Erythroblast (primary cell): ENCODE measurements at regions not wholly inside any gene's neighbourhood (a gene's known extent, or its start where the extent isn't known, plus 50 kb on each side); places are given as distances from the start of the nearest gene placed in this dataset.
A peak's percentile ranks its signal among the peaks of the same experiment; 100 is the strongest.

Experiments used
- DNase-seq, 2 experiments: peaks; one replicate each; lab custom pipeline; 2025; lab: John Stamatoyannopoulos, UW
- GATA1 ChIP-seq: IDR thresholded peaks from 2 replicates; pipeline ENCODE4 v1.6.1; 2011; ENCODE audit warnings: low read depth, mild to moderate bottlenecking, control low read depth, low read length, moderate library complexity
- POLR2A ChIP-seq: IDR thresholded peaks from 2 replicates; pipeline ENCODE4 v1.6.1; 2011; ENCODE audit warnings: mild to moderate bottlenecking, low read length

DNA sequence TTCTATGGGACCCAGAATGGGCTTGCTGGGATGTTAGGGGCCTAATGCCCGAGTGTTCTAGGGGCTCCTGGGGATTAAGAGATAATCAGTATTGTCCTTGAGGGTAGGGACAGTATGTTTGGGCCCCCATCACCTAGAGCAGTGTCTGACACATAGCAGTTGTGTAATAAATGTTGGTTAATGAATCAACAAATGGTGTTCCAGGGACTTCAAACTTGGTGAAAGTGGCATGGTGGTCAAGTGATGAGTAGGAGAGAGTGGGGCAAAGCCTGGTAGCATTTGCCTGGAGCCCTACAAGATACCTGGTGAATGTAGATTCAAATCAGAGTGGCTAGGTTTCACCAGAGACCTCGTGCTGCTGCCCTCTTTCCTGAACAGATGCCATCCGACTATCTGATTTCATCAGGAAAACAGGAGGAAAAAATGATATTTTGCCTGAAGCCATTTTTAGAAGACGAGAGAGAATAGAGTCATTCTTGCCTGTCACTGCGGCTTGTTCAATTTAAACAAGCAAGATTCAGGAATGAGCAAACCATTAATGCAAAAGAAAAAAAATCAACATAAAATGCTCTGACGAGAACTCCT lies 117.3 kb downstream of the RPL22L1 start:
- no peak for DNase-seq
- TF ChIP-seq POLR2A, result no peak
- no peak for TF ChIP-seq GATA1

DNA sequence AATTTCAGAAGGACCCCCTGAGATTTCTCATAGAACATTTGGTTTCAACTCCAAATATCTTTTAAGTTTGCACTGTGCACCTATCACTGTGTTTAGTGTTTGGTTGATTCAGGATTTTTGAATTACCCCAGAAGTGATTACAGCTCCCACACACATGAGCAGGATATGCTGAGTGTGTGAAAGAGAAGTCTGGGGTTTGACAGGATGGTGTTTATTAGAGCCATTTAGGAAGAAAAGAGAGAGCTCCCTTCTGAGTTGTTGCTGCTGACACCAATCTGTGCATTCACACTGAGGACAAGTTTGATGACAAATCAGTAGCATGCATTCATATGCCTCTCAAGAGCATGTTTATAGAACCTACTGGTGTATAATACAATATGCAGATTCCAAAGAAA lies 118.1 kb downstream of the RPL22L1 start:
- DNase-seq, result no peak
- no peak for TF ChIP-seq GATA1
- TF ChIP-seq POLR2A, result no peak

DNA sequence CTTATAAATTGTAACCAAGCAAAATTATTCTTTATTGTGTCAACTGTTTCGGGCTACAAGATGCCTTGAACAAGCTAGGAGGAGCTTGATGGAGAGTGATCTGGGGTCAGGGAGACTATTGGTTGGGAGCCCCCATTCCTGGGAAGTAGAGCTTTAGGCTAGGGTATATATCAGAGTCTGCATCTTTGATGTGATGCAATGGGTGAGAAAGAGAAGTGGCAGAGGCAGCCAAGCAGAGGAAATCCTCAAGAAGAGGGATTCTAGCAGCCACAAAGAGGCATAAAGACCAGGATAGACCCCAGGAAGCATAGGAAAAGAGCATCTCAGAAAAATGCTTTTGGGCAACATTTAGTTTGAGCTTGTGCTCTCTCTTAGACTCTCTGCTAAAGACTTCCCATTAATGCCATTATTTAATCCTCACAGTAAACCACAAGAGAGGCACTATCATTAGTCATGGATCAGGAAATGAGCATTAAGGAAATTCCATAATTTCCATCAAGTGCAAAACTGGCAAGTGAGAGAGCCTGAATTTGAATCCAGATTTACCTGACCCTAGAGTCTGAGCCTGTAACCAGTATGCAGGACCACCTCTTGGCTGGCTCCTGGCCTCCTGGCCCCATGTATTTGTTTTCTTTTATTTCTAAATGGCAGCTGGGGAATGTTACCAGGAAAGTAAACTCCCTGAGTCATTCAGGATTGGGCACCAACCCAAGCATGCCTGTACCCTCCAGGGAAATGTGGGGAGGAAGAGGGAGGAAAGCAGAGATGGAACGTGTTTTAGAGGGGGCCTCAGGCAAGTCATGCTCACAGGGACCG lies 118.7 kb downstream of the RPL22L1 start:
- peak; percentile 15 to 66 for DNase-seq
- TF ChIP-seq GATA1, result no peak
- no peak for TF ChIP-seq POLR2A

DNA sequence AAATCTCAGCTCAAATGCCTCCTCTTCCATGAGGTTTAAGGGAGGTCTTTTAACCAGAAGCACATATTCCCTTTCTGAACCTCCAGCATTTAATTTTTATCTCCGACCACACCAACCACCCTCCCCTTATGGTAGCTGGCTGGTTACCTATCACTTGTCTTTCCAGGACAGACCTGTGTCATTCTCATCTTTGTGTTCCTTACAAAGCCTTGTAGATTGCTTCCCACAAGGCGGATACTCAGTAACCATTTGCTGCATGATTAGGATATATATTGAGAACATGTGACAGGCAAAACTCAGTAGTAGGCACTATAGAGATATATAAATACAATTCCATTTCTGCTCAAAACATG lies 119.5 kb downstream of the RPL22L1 start:
- TF ChIP-seq POLR2A, result no peak
- no peak for TF ChIP-seq GATA1
- DNase-seq, result no peak

DNA sequence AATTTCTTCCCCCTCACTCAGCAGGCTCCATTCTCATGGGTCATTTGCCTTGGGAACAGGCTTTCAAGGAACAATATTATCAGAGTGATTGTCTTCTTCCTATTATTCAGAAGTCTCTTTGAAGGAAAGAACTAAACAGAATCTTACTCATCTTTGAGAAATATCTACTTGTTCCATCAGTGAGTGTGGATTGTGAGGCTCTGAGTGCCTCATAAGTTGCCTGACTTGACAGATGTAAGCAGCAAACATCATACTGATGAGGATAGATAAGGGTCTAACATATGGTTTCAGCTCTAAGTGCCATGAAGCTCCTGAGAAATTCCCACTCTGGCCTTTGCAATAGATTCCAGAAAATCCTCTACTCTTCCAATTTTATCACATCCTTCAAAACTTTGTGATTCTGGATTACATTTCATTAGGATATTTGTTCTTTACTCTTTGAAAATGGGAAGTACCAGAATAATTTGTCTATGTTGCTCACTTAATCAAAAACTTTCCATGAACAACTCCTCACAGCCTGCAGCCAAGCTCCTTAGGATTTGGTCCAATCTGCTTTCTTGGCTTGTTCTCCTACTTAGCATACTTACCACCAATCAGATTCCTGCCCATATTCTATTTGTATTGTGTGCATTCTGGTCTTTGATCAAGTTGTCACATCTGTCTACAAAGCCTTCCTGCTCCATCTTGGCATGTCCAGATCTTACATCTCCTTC lies 120.1 kb downstream of the RPL22L1 start:
- no peak for TF ChIP-seq POLR2A
- TF ChIP-seq GATA1, result no peak
- peak; percentile 27 to 33 for DNase-seq

DNA sequence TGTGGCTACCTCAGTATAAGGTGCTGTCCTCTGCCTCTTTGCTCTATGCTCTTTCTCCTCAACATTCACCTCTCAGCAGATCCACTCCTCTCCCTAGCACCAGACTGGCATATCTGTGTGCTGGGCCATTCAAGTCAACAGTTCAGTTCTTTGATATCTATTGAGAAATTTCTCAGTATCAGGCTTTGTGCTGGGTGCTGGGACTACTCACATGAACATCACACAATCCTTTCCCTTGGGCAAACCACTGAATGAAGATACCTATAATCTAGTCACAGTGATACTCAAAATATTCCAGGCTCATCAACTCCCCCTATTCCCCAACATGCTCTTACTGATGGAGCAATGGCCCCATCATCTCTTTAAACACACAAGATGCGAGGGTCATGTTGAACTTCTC lies 120.8 kb downstream of the RPL22L1 start:
- no peak for TF ChIP-seq POLR2A
- TF ChIP-seq GATA1, result no peak
- no peak for DNase-seq

DNA sequence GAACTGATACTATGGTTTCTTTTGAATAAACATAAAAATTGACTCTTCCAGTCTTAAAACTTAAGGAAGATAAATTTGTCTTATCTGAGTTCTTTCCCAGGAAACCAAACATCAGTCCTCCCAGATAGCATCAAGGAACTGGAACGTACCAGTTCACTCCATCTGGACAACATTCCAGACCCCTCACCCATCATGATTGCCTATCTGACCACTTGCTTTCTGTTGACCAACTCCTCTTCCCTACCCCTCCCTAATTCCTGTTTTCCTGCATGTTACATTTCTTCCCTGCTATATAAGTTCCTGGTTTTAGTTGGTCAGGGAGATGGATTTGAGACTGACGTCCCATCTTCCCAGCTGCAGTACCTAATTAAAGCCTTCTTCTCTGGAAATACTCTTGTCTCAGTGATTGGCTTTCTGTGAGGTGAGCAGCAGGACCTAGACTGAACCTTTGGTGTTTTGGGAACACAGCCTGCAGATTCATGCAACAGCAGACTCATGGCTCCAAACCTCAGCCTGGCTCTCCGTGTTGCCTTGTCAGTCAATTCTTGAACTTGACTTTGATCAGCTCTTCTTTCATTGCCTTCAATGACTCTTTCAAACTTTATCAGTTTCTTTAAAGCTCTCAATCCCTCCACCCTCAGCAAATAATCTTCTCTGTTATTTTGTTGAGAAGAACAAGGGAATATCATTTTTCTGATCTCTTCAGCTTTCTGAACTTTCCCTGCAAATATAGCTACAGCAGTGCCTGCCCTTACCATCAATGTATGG lies 123.6 kb downstream of the RPL22L1 start:
- DNase-seq, result no peak
- TF ChIP-seq POLR2A (no peak), GATA1 (no peak)

DNA sequence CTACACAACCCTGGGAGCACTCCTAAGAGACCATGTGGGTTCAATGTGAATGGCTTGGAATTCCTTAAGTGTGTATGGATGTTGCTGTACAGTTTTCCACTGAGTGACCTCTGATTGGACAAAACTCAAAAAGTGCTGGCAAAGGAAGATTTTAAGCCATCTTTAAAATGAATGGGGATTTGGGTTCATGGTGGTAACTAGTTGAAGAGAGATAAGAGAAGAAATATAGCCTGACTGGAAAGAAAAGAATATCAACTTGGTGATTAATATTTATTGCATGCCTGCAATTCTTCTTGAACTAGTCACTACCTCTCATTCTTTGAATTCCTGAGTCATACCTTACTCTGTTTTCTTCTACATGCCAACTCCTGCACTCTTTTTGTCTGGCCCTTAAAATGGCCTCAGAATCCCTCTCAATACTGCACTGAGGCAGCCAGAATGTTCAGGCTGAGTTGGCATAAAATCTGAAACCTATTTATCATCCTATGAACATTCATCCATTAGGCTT lies 124.7 kb downstream of the RPL22L1 start:
- TF ChIP-seq POLR2A, result no peak
- TF ChIP-seq GATA1, result no peak
- no peak for DNase-seq

DNA sequence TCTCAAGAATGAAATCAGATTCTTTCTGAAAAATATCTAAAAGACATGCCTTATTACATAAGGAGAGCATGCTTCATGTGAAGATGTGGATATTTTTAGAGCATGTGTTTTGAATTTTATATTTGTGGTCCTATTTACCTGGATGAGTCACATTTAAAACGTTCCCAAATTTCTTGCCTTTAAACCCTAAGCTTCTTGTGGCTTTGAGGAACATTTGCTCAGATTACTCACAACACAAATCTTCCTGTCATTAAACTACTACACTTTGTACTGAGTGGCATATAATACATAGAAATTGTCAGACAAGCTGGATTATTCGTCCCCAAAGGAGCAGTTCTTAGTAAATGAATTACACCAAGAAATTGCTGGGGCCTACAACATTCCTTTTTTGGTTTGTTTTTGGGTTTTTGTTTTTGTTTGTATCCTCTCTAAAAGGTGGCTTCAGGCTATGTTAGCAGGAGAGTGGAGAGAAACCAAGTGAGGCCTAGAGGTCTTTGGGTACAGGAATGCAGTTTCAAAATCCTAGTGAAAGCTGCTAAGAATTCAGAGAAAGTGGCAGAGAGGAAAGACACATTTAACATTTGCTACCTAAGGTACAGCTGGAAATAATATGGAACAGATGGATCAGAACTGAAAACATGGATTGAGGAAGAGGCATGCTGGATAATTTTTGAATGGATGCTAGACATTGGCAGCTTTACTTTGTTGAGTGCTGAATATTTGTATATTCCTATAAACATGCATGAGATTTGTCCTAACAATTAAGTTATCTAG lies 128.1 kb downstream of the RPL22L1 start:
- no peak for TF ChIP-seq POLR2A
- TF ChIP-seq GATA1, result no peak
- DNase-seq, result no peak

DNA sequence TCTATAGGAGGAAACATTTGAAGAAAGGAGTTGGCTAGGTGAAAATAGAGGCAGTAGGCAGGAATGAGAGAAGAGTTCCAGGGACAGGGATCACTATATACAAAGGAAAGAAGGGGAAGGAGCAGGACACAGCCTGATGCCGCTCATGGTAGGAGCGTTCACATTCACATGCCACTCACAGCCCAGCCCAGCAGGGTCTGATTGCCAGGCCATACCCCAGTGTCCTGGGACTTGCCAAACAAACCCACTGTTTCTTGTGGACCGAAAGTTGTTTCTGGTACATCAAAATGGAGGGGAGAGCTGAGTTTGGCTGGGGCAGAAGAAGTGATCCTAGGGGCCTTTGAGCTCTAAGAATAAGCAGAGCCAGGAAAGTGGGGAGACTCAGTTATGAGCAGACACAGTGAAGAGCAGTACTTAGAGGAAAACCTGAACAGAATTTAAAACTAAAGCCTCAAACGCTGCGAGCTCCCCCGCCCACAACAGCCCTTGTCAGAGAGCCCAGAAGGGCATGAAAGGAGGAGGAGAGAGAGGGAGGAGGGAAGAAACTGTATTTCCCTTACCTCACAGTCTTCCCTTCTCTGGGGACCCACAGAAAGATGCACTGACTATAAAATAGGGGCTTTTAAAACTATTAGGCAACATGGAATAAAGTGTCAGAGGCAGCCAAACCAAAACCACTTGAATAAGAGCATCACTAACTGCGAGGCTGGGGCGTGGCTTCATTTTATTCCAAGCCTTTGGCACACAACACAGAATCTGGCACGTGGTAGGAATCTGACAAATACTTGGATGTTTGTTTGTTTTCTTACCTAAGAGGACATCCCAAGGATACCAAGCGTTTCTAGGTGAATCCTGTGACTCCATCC lies 129.0 kb downstream of the RPL22L1 start:
- TF ChIP-seq GATA1 (no peak), POLR2A (no peak)

DNA sequence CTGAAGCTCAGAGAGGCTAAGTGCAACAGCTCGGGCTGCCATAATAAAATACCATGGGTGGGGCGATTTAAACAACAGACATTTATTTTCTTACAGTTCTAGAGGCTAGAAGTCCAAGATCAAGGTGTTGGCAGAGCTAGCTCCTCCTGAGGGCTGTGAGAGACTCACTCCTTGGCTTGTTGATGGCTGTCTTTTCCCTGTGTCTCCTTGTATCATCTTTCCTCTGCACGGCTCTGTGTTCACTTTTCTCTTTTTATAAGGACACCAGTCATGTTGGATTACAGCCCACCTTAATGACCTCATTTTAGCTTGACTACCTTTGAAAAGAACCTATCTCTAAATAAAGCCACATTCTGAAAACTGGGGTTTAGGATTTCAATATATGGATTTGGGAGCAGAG lies 129.7 kb downstream of the RPL22L1 start:
- DNase-seq, result no peak
- no peak for TF ChIP-seq GATA1
- TF ChIP-seq POLR2A, result no peak

More for the DNA sequence above, 129.0 kb downstream of the RPL22L1 start:
- DNase-seq, result peak in 1 of 2 experiments; percentile 14

DNA sequence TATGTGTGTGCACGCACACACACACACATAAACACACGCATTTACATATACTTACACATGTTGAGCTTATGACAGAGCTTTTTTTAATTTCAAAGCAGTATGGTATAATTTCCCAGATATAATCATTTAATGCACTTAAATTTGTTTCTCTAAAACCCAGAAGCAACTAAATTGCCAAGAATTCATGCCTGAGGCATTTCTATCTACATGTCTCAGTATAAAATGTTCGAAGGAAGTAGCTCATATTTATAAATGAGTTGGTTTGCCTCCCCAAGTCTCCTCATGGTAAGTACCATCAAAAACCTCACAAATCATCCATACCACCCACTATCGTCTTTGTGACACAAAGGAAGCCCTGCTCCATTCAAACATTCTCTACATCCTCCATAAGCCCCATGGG lies 130.6 kb downstream of the RPL22L1 start:
- no peak for DNase-seq
- TF ChIP-seq POLR2A, result no peak
- no peak for TF ChIP-seq GATA1

DNA sequence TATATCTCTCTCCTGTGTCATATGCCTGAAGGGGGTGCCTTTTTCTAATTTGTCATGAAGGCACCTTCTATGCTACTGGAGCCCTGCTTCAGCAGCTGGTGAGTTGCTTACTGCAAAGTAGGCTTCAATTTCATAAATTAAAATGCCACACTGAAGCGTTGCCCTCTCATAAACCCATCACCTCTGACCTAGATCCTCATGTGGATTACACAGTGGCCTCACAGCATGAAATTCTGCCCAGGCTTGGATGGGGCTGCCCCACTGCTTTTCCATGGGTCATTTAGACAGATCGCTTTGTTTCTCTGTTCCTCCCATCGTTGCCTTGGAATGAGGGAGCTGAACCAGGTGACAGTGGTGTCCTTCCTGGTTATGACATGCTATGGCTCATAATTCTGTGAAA lies 131.2 kb downstream of the RPL22L1 start:
- DNase-seq, result no peak
- TF ChIP-seq GATA1 (no peak), POLR2A (no peak)
